Stimulated activated CD4-positive, alpha-beta T cell treated with anti-CD3 and anti-CD28 coated beads, Interleukin-4, amount 100 ng/mL, for 1 hour (primary cell): ENCODE measurements at regions not wholly inside any gene's neighbourhood (a gene's known extent, or its start where the extent isn't known, plus 50 kb on each side); places are given as distances from the start of the nearest gene placed in this dataset.
A peak's percentile ranks its signal among the peaks of the same experiment; 100 is the strongest.
"Not testable (repeated sequence)": the region's sequence is repeated elsewhere in the genome, so short reads cannot be mapped to it uniquely, and the experiment has no call there.

Experiments used
- DNase-seq: peaks from one replicate; pipeline ENCODE4 v3.0.0-alpha.2; 2020

DNA sequence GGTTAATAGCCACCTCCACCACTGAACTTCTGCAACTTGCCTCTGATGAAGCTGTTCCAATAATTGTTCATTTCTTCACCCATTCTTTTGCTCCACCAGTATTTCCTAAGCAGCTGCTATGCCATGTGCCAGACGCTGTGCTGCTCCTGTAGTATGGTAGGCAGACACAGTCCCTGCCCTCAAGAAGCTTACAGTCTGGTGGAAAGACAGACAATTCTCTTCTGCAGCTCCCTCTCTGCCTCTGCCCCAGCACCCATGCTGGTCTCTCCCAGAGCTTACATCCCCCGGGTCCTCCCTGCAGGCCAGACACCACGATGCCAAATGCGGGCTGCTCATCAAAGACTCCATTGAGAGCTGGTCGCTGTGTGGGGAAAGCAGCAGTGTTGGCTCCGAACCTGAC, 111.6 kb upstream of the ESRRB start:
- no peak for DNase-seq

DNA sequence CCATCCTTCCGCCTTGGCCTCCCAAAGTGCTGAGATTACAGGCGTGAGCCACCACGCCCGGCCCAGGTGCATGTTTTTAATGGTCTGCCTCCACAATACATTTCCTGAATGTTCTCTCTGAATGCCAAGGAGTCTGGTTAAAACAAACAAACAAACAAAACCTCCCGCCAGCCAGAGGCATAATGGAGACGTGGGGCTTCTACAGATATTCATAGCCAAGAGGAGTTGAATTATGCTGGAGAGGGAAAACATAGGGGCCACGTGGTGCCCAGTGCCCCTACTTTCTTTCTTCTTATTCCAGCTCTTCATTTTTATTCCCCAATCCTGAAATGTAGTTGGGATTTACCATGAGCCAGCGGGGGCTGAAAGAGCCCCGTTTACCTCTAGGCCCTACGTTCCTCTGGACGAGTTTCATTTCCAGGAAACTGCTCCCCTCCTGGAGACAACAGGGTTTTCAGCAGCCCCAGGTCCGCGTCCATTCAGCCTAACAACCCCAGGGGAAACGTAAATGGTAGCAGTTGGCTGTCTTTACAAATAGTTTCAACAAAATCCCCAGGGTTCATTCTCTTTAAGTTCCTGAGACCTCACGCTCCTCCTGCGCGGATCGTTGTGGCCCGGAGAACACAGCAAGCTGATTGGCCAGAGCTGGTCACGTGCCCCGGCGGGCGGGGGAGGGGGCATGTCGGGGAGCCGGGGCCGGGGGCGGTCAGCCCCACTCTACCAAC, 108.5 kb upstream of the ESRRB start:
- peak; percentile 12 for DNase-seq

DNA sequence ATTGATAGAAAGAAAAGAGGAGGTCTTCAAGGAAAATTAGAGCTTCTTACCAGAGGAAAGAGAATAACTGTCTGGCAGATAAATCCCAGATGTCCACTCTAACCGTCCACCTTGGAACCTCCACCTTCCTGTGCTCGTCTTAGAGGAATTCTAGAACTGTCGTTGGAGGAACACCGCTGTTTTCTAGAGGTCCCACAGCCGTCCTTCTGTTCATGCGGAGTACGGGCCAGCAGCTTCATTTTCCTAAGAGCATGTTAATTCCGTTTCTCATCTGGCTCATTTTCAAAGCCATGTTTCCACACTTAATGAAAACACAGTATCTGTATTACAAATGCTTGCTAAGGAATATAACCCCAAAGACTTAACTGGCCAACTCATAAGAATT, 107.9 kb upstream of the ESRRB start:
- DNase-seq = no peak

DNA sequence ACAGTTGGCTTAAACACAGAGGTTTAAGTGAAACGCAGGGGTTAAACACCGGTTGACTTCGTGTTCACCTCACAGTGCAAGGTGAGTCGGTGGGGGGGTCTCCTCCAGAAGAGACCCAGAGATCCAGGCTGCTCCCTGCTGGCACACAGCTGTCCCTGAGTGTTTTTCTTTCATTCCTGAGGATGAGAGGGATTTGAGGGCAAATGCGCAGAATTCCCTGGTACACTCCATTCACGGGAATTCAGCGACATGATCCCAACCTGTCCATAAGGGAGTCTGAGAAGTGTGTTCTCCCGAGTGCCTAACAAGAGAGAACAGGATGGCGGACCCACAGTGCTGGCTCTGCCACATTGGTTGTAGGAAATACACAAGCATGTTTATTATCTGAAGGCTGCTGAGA, 107.2 kb upstream of the ESRRB start:
- DNase-seq = no peak

DNA sequence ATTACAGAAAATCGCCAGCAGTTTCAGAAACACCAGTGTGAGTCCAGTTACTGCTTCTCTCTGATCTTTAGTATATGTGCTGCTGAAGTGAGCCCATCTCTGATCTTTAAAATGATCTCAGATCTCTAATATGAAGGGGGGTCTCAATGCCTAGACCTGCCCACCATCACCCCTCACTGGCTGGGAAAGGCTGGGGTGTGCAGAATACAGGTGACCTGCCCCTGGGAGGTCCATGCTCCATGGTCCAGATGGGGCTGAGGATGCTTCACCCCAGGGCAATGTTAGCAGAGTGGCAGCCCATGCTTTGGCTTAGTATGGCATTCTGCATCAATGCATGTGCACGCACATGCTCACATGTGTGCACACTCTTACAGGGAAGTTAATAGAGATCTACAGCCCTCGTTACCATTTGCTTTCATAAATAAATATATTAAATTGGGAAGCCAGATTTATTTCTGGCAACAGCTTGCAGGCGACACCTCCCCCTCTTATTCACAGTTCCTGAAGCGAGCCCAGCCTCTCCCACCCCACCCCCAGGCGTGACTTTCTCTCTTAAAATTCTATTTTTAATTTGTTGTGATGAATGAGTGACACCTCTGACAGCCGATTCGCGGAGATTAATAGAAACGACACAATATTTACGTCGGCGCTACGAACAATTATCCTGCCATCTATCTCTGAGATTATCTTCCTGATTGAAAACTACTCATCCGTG, 104.7 kb upstream of the ESRRB start:
- no peak for DNase-seq

DNA sequence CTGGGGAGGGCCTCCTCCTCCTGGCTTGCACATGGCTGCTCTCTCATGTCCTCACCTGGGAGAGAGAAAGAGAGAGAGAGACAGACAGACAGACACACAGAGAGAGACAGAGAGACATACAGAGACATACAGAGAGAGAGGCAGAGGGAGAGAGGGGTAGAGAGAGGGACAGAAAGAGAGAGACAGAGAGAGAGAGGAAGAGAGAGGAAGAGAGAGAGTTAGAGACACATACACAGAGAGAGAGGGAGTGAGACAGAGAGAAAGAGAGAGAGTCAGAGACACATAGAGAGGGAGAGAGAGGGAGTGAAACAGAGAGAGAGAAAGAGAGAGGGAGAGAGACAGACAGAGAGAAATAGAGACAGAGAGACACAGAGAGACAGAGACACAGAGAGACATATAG, 103.6 kb upstream of the ESRRB start:
- DNase-seq = no peak

DNA sequence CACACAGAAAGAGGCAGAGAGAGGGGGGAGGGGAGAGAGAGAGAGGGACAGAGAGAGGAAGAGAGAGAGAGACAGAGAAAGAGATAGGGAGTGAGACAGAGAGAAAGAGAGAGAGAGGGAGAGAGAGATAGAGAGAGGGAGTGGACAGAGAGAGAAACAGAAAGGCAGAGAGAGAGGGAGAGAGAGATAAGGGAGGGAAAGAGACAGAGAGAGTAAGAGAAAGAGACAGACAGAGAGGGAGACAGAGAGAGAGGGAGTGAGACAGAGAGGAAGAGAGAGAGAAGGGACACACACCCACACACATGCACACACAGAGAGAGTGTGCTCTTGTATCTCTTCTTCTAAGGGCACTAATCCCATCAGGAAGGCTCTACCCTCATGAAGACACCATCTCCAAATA, 103.2 kb upstream of the ESRRB start:
- DNase-seq = no peak

DNA sequence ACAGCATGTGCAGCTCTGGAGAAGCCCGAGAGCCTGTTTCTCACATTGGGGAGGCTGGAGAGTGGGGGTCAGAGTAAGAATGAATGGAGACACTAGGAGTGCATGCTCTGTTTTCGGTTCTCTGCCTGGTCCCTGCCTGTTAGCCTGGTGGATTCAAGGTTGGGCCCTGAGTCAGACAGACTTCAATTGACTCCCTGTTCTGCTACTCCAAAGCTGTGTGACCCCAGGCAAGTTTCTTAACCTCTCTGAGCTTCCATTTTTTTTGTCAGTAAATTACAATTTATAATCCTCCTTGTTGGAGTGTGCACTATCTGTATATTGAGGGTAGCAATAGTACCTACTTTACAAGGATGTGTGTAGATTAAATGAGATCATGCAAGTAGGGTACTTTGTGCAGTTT, 102.6 kb upstream of the ESRRB start:
- DNase-seq = no peak

DNA sequence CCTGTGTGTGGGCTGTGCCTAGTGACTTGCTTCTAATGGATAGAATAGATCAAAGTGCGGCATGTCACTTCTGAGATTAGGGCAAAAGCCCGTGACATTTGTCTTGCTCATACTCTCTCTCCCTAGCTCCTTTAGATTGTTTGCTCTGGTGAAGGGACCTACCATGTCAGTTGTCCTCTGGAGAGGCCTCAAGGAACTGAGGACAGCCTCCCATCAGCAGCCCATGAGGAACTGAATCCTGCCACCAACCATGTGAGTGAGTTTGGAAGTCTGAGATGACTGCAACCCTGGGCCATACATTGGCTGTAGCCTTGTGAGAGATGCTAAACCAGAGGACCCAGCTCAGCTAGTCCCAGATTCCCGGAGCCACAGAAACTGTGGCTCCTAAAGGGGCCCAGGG, 101.6 kb upstream of the ESRRB start:
- DNase-seq = no peak

DNA sequence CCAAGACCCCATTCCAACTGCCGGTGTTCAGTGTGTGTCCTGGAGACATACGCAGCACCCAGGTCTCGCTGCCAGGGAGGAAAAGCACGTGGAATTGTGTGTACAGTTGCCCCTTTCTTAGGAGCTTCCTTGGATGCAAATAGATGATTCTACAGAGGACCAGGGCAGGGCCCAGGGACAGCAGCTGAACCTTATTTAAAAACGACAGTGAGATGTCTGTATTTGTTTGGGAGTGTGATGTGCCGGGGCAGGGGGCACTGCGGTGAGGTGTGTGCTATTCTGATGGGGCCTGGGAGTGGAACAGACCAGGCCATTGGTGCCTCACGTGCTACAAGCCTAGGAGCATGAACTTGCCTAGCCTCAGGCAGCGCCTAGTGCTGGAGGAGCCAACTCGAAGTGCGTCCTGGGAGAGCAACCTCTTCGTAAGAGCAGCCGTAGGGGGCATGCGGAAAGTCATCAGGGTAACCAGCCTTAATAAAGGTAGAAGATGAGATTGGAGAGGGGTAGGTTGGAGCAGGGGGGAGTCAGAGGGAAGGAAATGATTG, 98.3 kb upstream of the ESRRB start:
- no peak for DNase-seq

DNA sequence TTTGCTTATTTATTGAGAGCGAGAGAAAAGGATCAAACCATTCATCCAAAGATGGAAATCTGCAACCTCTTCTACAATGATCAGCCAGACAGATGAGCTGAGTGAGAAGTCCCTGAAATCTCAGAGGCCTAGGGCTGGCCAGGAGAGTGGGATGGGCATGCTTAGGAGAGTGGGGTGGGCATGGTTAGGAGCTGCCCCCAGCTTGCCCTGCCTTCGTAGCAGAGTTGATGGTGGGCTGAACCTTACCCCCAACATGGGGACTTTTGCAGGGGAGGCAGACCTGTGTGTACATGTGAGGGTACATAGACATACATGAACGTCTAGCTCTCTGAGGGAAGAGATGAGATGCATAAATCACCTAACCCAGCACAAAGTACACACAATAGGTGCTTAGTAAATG, 95.7 kb upstream of the ESRRB start:
- DNase-seq = no peak

DNA sequence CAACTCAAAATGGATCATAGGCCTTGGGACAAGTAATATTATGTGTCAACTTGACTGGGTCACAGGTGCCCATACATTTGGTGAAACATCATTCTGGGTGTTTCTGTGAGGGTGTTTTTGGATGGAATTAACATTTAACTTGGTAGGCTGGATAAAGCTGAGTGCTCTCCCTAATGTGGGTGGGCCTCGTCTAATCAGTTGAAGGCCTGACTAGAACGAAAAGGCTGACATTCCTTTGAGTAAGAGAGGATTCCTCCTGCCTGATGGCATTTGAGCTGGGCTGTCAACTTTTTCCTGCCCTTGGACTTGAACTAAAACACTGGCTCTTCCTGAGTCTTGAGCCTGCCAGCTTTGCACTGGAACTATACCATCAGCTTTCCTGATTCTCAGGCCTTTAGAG, 93.4 kb upstream of the ESRRB start:
- DNase-seq = no peak

DNA sequence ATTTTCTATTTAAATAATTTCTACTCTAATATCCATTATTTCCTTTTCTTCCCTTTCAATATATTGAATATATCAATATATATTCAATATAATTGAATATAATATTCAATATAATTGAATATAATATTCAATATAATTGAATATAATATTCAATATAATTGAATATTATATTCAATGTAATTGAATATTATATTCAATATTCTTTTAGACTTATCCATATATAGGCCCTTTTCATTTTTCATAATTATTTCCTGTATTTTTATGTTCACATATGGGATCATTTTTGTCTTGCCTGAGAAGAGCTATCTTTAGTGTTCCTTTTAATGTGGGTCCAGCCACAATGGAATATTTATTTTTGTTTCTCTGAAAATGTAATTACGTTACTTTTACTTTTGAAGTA, 88.9 kb upstream of the ESRRB start:
- no peak for DNase-seq

DNA sequence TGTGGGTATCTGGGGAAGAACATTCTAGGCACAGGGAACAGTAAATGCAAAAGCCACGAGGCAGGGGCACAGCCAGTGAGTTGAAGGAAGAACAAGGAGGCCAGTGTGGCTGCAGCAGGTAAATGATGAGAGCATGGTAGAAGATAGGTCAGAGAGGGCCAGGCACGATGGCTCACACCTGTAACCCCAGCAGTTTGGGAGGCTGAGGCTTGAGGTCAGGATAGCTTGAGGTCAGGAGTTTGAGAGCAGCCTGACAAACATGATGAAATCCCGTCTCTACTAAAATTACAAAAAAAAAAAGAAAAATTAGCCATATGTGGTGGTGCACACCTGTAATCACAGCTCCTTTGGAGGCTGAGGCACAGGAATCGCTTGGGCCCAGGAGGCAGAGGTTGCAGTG, 86.7 kb upstream of the ESRRB start:
- DNase-seq = no peak

DNA sequence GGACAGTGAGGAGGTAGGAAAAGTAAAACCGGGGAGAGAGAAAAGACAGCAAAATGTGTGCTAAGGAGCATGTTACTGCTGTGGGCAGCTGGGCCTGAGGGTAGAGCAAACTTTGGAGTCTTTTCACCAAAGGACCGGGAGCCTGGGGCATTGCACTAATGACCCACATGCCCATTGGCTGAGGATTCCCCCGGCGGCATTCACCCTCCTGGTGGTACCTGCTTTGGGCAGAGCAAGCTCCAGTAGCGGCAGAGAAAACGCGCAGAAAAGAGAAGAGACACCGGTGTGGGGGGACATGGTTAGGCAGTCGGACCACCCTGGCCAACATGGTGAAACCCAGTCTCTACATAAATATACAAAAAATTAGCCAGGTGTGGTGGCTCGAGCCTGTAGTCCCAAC, 83.4 kb upstream of the ESRRB start:
- no peak for DNase-seq

DNA sequence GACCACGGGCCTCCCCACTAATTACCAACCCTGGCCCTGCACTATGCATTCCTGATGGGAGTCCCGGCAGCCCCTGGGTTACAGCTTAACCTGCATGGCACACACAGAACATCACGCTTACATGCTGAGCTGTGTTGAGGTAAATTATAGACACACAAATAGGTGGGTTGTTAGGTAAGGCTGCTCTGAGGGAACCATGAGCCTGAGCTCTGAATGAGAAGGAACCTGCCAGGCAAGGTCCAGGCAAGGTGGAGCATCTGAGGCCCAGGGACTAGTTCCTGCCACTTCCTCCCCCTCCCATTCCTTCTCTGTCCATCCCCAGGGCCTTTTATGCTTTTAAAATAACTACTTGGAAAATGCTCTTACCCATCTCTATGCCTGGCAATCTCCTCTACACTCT, 82.7 kb upstream of the ESRRB start:
- no peak for DNase-seq

DNA sequence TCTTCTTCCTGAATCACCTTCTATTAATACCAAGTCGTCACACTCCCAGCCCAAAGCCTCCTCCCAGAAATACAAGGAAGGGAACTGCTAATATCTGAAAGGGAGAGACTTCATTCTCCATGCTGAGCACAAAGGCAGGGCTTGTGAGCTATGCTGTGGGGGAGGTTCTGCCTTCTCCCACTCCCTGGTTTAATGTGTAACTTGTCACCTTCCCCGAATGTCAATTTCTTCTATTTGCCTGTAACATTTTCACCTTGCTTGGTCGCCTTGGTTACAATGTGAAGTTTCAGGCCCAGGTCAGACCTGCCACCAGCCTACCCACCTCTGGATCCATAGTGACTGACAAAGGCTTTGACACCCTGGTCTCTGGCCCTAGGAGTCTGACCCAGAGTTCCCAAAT, 82.0 kb upstream of the ESRRB start:
- DNase-seq = no peak

DNA sequence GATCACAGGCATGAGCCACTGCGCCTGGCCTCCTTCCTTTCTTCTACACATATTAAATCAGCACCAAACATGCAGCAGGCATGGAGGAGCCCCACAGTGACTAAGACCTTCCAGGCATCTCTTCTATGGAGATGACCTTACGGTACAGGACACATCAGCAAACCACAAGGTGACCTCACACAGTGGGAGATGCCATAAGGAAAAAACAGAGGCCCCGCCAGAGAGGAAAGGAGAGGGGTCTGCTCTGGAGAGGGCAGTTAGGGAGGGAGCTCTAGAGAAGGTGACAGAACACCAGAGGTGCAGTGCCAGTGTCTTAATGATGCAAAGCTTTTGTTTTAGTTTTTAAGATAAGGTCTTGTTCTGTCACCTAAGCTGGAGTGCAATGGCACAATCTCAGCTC, 81.1 kb upstream of the ESRRB start:
- DNase-seq = no peak

DNA sequence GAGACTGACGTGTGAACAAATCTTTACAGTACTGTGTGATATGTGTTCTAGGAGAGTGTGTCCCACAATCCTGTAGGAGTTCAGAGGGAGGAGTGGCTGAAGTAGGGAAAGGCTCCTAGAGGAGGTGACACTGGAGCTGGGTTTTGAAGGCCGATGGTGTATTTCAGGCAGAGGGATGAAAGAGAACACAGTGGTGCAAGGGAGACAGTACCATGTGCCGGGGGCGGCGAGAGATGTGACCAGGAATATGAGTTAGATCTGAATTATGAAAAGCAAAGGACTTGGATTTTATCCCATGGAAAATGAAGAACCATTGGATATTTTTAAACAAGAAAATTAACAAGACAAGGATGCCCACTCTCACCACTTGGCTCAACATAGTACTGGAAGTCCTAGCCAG, 77.0 kb upstream of the ESRRB start:
- DNase-seq = no peak

DNA sequence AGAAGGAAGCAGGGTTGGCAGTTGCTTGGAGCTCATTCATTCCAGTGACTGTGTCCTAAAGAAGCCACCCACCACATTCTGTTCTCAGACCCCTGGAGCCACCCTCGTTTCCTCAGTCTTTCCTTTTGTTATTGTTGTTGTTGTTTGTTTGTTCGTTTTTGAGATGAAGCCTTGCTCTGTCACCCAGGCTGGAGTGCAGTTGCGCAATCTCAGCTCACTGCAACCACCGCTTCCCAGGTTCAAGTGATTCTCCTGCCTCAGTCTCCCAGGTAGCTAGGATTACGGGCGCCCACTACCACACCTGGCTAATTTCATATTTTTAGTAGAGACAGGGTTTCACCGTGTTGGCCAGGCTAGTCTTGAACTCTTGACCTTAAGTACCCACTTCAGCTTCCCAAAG, 72.7 kb upstream of the ESRRB start:
- not testable (repeated sequence) for DNase-seq

DNA sequence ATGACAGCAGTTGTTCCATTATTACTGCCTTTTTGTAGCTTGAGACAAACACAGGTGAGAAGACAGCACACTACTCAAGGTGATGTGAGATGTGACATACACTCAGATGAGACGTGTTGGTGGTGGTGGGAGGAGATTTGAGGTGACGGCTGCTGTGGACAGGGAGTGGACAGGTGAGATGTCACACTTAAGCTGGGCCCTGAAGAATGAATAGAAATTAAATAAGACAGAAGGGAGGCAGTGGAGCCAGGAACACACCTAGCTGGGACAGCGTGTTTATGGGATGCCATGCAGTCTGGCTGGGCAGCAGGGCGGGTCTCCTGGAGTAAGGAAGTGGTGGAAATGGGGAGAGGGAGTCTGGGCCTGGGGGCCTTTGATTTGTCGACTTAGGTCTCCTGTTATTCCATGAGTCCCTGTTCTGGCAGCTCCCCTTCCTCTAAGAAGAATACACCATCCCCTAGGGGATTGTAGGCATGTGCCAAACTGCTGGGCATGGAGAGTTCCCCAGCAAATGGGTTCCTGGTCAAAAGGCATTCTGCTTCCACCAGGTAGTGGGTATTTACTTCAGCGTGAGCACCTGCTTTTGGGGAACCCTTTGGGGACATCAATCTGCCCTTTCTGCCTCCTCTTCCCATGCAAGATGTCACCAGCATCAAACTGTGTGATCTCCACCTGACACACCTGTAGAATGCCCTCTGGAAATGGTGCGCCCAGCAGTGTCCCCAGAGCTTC, 71.2 kb upstream of the ESRRB start:
- no peak for DNase-seq

DNA sequence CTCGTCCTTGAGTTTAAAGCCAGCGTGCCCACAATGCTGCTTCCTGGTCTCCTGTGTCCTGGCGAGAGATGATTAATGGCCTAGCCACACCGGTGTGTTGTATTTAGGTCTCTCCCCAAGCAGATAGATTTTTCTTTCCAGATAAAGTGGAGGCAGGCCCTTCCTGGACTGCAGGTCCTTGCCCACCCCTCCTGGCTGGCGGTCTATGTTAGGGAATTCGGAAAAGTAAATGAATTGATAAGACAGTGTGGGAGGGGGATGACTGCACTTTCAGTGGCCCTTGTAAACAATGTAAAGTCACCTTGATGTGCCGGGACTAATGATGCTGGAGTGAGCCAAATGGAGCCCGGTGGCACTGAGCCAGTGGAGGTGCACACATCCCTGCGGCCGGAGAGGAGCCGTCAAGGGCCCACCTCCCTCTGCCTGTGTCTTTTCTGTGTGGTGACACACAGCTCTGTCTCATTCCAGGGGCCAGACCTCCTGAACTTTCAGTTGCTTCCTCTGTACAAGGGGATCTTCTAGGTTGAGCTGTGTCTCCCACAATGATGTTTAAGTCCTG, 70.6 kb upstream of the ESRRB start:
- no peak for DNase-seq

DNA sequence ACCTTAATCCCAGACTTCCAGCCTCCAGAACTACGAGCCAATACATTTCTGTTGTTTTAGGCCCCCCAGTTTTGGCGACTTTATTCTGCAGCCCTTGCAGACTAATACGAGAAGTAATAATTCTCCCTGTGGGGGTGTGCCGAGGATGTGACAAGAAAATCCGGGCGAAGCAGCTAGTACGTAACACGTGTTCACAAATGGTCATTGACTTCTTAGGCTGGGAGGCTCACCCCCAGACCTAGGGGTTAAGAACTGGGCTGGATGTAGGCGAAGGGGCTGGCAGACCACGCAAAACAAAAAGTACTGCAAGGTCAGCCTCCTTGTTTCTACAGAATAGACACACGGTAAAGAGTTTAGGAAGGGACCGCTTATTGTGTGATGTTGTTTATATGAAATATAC, 69.8 kb upstream of the ESRRB start:
- DNase-seq = no peak
